HG03066 (cell line): ENCODE measurements at regions not wholly inside any gene's neighbourhood (a gene's known extent, or its start where the extent isn't known, plus 50 kb on each side); places are given as distances from the start of the nearest gene placed in this dataset.
"Not testable (repeated sequence)": the region's sequence is repeated elsewhere in the genome, so short reads cannot be mapped to it uniquely, and the experiment has no call there.

Experiments used
- ATAC-seq: cut with Tn5 transposase; IDR thresholded peaks from one replicate; pipeline ENCODE4 v1.9.1; 2021; ENCODE audit warnings: low read depth; ENCODE audit not compliant: unreplicated experiment

GRCh38 chr17:14590459-14591250 lies 289.8 kb downstream of the HS3ST3B1 start:
- ATAC-seq = no peak

GRCh38 chr17:14585099-14585498 lies 284.2 kb downstream of the HS3ST3B1 start:
- no peak for ATAC-seq

- ATAC-seq = no peak
Observed at GRCh38 chr17:14582996-14583395, 282.1 kb downstream of the HS3ST3B1 start.

- ATAC-seq = no peak
Observed at GRCh38 chr17:14581186-14581830, 280.4 kb downstream of the HS3ST3B1 start.

GRCh38 chr17:14580499-14580898 lies 279.6 kb downstream of the HS3ST3B1 start:
- no peak for ATAC-seq

GRCh38 chr17:14579716-14580115 lies 278.8 kb downstream of the HS3ST3B1 start:
- ATAC-seq = no peak

GRCh38 chr17:14575471-14575953 lies 274.6 kb downstream of the HS3ST3B1 start:
- ATAC-seq = no peak

- not testable (repeated sequence) for ATAC-seq
Observed at GRCh38 chr17:14560325-14560724, 259.4 kb downstream of the HS3ST3B1 start.

GRCh38 chr17:14559264-14560119 lies 258.6 kb downstream of the HS3ST3B1 start:
- no peak for ATAC-seq

- ATAC-seq = no peak
Observed at GRCh38 chr17:14557480-14557879, 256.6 kb downstream of the HS3ST3B1 start.

- ATAC-seq = no peak
Observed at GRCh38 chr17:14553847-14554246, 253.0 kb downstream of the HS3ST3B1 start.

- no peak for ATAC-seq
Observed at GRCh38 chr17:14552306-14552705, 251.4 kb downstream of the HS3ST3B1 start.

GRCh38 chr17:14547556-14547955 lies 246.7 kb downstream of the HS3ST3B1 start:
- no peak for ATAC-seq

GRCh38 chr17:14547016-14547415 lies 246.1 kb downstream of the HS3ST3B1 start:
- no peak for ATAC-seq

- ATAC-seq = no peak
Observed at GRCh38 chr17:14545156-14545906, 244.4 kb downstream of the HS3ST3B1 start.

- ATAC-seq = no peak
Observed at GRCh38 chr17:14541714-14542113, 240.8 kb downstream of the HS3ST3B1 start.

GRCh38 chr17:14539801-14540200 lies 238.9 kb downstream of the HS3ST3B1 start:
- no peak for ATAC-seq

GRCh38 chr17:14532242-14532641 lies 231.4 kb downstream of the HS3ST3B1 start:
- not testable (repeated sequence) for ATAC-seq

GRCh38 chr17:14525551-14526455 lies 224.9 kb downstream of the HS3ST3B1 start:
- ATAC-seq = no peak
